ENCODE measurements at regions not wholly inside any gene's neighbourhood (a gene's known extent, or its start where the extent isn't known, plus 50 kb on each side); places are given as distances from the start of the nearest gene placed in this dataset.
"Not testable (repeated sequence)": the region's sequence is repeated elsewhere in the genome, so short reads cannot be mapped to it uniquely, and the experiment has no call there.

DNA sequence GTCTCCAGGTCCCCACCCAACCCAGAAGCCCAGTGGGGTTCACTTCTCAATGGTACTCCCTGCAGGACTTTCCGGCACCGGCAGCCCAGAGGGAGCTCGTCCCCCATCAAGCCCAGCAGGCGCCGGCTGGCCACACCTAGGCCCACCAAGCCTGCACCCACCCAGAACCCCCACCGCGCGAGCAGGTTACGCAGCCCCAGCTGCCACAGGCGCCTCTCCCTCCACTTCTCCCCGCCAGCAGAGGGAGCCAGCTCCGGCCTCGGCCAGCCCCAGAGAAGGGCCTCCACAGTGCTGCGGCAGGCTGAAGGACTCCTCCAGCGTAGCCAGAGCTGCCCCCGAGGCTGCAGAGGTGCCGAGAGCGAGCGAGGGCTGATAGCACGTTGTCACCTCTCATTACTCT, 722.3 kb downstream of the PLA2G4A start:
- DNase-seq: no peak

DNA sequence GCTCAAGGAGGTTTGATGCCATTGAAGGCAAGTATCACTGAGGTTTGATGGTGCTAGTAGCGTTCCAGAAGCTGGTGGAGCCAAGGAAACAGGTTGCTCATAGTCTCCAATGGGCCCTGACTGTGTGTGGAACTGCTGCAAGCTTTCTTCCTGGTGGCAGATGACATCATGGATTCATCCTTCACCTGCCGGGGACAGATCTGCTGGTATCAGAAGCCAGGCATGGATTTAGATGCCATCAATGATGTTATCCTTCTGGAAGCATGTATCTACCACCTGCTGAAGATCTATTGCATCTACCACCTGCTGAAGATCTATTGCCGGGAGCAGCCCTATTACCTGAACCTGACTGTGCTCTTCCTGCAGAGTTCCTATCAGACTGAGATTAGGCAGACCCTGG, 734.4 kb downstream of the PLA2G4A start:
- DNase-seq: no peak

DNA sequence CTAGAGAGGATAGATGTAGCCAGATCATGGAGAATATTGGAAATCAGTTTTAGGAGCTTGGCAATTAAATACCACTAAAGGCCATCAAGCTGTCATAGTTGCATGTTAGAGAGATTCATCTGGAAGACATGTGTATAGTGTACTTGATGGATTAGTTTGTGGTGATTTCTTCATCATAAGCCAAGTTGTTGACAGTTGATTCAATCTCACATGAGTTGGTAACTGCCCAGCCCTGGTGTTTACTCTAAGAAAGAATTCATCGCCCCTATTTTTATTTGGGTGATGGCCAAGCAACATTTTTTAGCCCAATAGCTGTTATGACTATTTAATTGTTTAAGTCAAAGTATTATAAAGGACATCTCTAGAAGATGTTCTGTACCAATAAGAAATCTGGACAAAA, 737.6 kb downstream of the PLA2G4A start:
- DNase-seq: no peak

DNA sequence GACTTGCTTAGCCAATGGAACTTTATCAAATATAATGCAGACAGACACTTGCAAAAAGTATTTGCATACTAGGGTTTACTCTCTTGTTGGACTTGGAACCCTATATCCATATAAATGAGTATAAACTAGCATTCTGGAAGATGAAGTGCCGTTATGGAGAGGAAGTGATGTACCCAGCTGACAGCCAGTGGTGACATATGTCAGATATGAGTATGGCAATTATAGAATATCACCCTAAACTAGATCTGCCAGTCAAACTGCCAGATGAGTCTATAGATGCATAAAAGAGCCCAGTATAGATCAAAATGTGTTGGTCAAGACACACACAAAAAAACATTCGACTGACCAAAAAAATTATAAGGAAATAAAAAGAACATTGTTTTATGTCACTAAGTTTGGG, 739.3 kb downstream of the PLA2G4A start:
- DNase-seq: no peak

DNA sequence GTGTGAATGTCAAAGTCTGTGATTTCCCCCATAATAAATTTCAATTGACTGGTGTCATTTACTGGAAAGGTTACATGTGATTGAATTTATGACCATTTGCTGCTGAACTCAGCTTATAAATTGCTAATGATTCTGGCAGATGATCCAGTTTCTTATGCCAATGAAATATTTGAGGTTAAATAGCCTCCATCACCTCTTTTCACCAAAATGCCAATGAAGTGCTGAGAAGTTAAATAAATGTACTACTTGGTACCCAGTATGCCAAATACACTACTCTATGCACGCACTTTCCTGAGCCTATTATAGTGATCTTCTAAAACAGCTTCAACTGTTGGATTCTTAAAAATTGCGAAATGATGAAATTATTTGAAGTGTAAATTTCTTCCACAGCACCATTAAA, 741.4 kb downstream of the PLA2G4A start:
- no peak for DNase-seq

DNA sequence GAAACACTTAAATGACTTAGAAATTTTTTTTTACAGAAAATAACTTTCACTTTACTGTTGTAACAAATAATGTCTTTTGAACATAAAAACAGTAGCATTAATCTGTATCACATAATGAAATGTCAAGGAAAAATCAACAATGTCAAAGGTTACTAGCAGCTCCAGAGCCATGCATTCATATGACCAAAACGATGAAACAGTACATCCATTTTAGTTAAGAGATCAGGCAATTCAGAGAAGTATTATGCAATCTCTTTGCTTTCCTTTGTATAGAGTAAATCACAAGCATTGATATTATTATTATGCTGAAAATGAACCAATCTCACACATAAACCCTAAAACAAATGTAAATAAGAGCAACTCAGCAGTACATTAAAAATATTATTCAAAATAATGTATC, 748.9 kb downstream of the PLA2G4A start:
- no peak for DNase-seq

DNA sequence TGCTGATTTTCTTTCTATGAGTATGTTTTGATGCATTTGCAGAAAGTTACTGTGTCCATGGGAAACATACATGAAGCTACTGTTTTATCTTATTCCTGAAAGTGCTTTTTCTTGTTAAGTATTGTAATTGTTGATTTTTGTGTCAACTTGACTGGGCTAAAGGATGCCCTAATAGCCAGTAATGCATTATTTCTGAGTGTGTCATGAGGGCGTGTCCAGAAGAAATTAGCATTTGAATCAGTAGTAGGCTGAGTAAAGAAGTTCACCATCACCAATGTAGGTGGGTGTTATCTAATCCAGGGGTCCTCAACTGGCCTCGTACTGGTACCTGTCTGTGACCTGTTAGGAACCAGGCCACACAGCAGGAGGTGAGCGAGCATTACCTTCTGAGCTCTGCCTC, 760.2 kb downstream of the PLA2G4A start:
- no peak for DNase-seq

DNA sequence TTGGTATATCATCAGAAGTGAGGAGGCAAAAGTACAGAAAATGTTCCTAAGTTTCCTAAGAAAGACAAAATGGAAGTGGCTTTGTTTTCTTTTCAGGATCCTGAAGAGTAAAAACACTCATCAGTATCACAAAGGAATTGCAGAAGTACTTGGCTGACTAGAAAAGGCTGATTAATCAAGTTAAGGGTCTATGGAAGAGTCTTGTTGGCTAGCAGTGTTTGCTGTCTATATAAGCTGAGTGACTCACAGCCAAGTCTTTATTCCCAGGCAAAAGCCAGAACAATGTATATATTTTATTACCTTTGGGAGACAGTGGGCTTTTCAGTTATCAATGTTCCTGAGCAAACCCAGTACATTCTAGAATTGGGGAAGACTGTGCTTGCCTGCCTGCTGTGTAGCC, 777.0 kb downstream of the PLA2G4A start:
- DNase-seq: no peak

DNA sequence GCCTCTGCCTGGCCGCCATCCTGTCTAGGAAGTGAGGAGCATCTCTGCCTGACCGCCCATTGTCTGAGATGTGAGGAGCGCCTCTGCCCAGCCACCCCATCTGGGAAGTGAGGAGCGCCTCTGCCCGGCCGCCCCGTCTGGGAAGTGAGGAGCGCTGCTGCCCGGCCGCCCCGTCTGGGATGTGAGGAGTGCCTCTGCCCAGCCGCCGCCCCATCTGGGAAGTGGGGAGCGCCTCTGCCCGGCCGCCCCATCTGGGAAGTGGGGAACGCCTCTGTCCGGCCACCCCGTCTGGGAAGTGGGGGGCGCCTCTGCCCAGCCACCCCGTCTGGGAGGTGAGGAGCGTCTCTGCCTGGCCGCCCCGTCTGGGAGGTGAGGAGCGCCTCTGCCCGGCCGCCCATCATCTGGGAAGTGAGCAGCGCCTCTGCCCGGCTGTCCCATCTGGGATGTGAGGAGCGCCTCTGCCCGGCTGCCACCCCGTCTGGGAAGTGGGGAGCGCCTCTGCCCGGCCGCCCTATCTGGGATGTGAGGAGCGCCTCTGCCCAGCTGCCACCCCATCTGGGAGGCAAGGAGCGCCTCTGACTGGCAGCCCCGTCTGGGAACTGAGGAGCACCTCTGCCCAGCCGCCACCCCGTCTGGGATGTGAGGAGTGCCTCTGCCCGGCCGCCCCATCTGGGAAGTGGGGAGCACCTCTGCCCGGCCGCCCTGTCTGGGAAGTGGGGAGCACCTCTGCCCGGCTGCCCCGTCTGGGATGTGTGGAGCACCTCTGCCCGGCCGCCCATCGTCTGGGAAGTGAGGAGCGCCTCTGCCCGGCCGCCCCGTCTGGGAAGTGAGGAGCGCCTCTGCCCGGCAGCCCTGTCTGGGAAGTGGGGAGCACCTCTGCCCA, 787.3 kb downstream of the PLA2G4A start:
- not testable (repeated sequence) for DNase-seq

DNA sequence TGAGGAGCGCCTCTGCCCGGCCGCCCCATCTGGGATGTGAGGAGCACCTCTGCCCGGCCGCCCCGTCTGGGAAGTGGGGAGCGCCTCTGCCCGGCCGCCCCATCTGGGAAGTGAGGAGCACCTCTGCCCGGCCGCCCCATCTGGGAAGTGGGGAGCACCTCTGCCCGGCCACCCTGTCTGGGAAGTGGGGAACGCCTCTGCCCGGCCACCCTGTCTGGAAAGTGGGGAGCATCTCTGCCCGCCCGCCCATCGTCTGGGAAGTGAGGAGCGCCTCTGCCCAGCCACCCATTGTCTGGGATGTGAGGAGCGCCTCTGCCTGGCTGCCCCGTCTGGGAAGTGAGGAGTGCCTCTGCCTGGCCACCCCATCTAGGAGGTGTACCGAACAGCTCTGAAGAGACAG, 788.1 kb downstream of the PLA2G4A start:
- DNase-seq: not testable (repeated sequence)

DNA sequence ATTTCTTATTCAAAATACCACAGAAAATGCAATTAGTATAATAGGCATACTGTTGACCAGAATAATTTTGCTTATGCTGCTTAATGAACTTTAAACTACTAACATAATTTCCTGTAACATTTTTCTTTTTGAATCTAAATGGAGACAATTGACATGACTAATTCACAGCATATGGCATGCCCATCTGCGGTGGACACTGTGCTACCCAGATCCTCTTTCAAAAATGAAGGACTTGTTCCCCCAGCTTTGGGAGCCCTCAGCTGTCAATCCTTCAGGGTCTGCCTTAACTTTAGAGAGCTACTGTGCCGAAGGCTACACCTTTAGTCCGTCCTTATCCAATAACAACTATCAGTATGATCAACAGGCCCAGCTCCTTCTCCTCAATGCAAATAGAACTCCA, 789.0 kb downstream of the PLA2G4A start:
- no peak for DNase-seq

DNA sequence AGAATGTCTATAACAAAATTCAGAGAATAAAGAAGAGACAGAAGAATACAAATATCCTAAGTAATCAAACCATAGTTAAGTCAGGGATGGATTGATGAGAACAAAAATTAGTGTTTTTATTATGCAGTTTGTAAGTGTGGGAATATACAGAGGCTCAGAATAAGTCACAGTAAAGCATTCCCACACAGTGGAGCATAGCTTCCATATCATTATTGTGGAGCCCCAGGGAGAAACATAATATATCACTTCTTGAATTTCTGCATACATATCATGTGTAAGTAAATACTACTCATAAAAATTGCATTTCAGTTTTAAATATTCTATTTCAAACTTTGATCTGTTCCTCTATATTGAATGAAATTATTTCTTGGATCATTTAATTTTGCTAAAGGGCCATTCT, 790.4 kb downstream of the PLA2G4A start:
- DNase-seq: no peak

DNA sequence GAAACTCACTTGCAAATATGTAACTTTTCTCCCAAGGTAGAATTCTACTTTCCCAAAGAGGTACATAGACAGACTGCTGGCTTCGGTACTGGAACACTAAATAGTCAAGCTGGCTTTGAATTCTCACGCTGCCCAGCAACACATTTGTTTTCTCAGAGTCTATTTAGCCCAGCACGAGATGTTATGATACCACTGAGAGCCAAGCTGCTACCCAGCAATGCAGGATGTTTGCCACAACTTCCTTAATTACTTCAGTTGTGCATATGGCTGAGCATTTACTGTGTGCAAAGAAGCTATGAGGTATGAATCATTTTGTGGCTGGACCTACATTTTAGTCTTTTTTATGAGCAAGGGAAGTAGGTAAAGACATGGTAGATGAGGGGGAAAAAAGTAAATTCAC, 793.2 kb downstream of the PLA2G4A start:
- no peak for DNase-seq

DNA sequence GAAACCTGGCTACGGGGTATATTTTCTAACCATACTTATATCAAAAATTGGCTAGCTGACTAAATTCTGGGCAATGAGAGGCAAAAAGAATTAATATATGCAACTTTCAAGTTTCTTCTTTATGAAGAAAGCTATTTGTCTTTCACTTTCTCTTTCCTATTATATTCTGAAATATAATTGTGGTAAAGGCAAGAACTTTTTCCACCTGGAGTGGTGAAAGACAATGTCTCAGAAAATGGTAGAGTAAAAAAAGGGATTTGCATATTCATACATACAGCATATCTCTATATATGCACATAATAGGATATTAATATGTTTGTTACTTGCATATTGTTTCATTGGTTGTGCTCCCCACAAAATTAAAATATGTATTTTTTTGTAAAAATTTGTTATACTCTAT, 793.8 kb downstream of the PLA2G4A start:
- no peak for DNase-seq

DNA sequence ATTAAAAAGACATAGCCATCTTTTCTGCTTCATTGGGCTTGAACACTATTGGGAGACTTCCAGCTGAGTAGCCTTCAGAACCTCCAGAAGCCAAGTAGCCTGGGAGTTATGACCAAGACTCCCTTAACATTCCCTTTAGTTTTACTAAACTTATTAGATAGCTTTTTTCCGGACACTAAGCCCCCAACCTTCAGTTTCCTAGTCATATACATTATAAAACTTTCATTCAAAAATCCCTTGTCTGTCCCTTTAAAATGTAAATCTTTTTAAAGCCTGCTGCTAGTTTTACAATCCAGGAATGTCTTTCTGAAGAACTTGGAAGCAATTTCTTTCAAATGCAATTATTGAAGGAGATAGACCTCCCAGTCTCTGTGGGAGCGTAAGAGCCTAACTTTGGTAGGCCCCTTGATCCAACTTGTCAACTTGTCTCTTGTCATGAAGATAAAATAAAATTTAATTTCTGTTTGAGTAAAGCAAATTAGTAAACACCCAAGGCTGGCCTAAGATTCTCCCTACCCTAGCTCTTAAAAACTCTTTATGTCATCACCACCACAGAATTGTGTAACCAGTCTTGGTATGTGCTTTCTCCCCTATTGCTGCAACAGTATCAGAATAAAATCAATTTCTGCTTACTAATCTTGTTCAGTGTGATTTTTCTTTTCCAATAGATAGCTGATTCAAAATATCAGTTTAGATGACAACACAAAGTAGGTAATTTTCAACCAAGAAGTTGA, 796.2 kb downstream of the PLA2G4A start:
- DNase-seq: no peak

DNA sequence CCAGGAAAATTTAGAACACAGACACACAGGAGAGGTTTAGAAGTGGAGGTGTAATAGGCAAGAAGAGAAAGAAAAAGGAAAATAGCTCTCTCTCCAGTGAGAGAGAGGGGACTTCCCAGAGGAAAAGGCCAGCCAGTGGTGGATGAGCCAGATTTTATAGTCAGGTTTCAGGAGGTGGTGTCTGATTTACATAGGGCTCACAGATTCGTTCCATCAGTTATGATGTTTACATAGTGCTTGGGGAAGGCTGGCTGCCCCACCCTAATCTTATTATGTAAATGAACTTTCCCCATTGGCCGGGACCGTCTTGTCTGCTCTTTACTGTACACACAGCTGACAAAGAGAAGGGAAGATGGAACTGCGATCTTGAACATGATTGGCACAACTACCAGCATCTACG, 797.3 kb downstream of the PLA2G4A start:
- no peak for DNase-seq

DNA sequence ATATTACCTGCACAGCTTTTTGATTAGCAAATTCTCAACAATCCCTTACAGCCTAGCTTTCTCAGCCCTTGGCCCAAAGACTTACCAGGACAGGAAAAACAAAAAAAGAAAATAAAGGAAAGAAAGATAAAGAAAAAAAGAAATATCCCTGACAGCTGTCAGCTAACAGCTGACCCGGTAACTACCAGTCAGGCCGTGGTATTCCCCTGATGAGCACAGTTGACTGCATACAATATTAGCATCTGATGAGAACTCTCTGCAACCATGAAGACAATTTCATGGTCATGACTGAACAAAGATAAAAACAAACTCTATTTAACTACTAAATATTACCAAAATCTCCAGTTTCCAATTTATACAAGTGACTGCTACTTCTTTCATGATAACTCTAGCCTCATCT, 798.8 kb downstream of the PLA2G4A start:
- no peak for DNase-seq

DNA sequence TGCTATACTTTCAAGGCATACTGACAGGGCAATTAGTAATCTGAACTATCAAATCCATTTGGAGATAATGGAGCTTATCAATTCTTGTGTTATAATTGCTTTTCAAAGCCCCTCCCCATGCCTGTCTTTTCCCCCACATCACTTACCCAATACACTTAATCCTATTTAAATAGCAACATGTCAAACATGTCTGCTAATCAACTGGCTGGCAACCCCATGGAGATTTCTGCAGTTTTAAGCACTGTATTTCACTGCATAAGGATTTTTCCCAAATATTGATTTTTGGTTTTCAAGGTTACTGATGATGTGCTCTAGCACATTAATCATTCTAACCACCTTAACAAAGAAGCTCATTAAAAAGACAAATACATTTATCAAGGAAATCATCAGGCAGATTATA, 800.3 kb downstream of the PLA2G4A start:
- DNase-seq: no peak

DNA sequence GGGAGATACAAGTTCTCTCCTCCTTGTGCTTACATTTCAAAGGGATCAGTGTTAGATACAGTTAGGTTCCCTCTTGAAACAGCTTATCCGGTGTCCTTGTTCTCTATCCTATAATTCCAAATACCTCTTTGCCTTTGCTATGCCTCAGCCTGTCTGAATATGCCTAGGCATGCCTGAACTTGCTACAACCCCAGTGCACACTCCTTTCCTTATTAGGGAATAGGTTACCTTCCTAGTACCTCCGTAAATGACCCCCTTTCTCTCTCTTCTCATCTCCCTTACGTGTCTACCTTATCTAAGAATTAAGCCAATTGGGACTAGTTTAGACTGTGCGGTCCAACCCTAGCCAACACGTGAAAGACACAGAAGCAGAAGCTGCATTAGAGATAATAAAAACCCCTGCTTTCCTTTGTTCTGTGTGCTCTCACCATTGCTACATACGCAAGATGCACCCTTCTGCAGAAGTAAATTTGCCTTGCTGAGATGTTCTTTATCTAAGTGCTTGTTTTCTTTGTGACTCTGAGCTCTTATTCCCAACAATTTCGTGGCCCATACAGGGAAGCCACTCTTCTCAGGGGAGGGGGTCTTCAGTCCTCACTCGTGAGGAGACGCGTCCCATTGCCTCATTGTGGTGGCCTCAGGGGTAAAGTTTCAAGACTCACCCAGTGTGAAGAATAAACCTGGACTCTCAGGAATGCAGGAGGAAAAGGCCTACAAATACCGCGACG, 802.1 kb downstream of the PLA2G4A start:
- DNase-seq: no peak

DNA sequence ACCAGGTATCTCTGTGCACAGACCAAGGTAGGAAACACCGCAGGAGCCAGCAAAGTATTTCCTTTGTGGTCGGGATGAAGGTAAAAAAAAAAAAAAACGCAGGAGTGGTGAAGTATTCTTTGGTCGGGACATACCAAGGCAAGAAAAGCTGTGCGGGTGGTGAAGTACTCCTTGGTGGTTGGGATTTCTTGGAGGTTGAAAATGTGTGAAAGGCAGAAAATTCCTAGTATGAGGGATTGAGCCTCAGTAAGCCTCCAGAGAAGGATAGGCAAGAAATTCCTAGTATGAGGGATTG, 802.6 kb downstream of the PLA2G4A start:
- no peak for DNase-seq

DNA sequence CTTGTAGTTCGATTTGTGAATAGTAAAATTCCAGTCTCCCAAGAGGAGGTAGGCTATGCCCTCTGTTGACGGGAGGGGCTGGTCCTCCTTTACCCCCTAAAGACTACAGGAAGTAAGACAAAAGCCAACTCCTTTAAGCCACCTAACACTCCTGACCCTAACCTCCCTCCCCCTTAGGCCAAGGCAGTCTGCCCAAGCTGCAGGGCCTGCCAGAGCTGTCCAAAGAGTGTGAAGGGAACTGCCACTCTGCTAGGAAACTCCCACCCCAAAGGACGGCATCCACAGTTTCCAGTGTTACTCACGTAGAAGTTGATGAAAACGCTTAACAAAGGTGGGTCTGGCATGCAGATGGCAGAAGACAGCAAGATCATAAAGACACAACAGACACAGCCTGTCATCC, 803.2 kb downstream of the PLA2G4A start:
- no peak for DNase-seq

DNA sequence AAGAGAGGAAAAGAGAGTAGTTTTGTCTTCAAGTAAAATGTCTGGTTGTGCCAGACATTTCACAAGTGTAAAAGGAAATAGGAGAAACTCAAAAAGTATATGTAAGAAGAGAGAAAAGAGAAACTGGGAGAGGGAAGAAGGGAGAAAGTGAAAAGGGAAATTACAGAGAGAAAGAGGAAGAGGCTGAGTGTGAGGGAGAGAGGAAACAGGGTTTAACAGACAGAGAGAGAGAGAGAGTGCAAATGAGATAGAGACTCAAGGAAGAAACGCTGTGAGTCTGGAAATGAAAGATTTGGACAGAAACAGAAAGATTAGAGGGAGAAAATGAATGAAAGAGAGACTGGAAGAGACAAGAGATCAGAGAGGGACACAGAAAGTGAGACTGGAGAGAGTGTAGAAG, 806.2 kb downstream of the PLA2G4A start:
- DNase-seq: no peak

DNA sequence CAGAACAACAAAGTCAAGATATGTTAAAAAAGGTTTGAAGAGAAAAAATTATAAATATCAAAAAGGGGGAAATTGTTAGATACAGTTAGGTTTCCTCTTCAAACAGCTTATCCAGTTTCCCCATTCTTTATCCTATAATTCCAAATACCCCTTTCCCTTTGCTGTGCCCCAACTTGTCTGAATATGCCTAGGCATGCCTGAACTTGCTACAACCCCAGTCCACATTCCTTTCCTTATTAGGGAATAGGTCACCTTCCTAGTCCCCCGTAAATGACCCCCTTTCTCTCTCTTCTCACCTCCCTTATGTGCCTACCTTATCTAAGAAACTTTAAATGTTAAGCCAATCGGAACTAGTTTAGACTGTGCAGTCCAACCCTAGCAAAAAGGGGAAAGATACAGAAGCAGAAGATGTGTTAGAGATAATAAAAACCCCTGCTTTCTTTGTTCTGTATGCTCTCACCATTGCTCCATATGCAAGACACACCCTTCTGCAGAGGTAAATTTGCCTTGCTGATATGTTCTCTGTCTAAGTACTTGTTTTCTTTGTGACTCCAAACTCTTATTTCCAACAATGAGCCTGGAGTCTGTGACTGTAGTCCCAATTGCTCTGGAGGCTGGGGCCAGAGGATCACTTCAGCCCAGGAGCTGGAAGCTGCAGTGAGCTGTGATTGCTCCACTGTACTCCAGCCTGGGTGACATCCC, 810.1 kb downstream of the PLA2G4A start:
- DNase-seq: no peak
